Caco-2 (cell line): ENCODE measurements at regions not wholly inside any gene's neighbourhood (a gene's known extent, or its start where the extent isn't known, plus 50 kb on each side); places are given as distances from the start of the nearest gene placed in this dataset.

ENCODE experiments used
- BruUV-seq: library from RNA; stranded (reverse); fragments of 400-500 nt; replicated peaks from 2 replicates; lab custom pipeline; 2021; lab: Mats Ljungman, UMichigan
- CTCF ChIA-PET: fragments of 300-600 bp; sonication (Branson Sonifier 250); formaldehyde crosslinking; loops from one replicate; lab custom pipeline; 2022; ENCODE audit warnings: antibody characterized with exemption; lab: Charles Lee
- POLR2A ChIA-PET: fragments of 300-600 bp; sonication (Branson Sonifier 250); formaldehyde crosslinking; loops from one replicate; lab custom pipeline; 2022; ENCODE audit warnings: antibody characterized with exemption; lab: Charles Lee
- DNase-seq, 2 experiments: peaks; one replicate each; pipeline versions ENCODE4 v3.0.0 to v3.0.0-alpha.2; 2020 to 2022
- H3K27me3 ChIP-seq: replicated peaks from 2 replicates; pipeline ENCODE4 v1.6.0; 2011; ENCODE audit warnings: low read length; ENCODE audit not compliant: control insufficient read depth, insufficient read depth
- H3K36me3 ChIP-seq: 2 replicates; pipeline ENCODE4 v1.5.1; 2011; ENCODE audit warnings: low read length; ENCODE audit not compliant: control insufficient read depth, insufficient read depth
- H3K4me1 ChIP-seq: fragments of 250-450 bp; sonication (Bioruptor Pico); 2 replicates; pipeline ENCODE4 v1.5.1; 2020; ENCODE audit warnings: mild to moderate bottlenecking
- H3K4me3 ChIP-seq: 2 replicates; pipeline ENCODE4 v1.5.1; 2011; ENCODE audit warnings: low read depth, mild to moderate bottlenecking, control low read depth, low read length
- H3K9me3 ChIP-seq: fragments of 250-450 bp; sonication (Bioruptor Pico); 2 replicates; pipeline ENCODE4 v1.5.1; 2020; ENCODE audit warnings: mild to moderate bottlenecking, moderate library complexity
- H3K27ac Mint-ChIP-seq: one replicate; pipeline ENCODE4 v1.8.0; 2022; ENCODE audit warnings: mixed read lengths; ENCODE audit not compliant: unreplicated experiment
- H3K27me3 Mint-ChIP-seq: one replicate; pipeline ENCODE4 v1.8.0; 2022; ENCODE audit warnings: mixed read lengths; ENCODE audit not compliant: insufficient read depth, unreplicated experiment
- H3K36me3 Mint-ChIP-seq: one replicate; pipeline ENCODE4 v1.8.0; 2022; ENCODE audit warnings: mild to moderate bottlenecking, mixed read lengths; ENCODE audit not compliant: insufficient read depth, unreplicated experiment
- H3K4me1 Mint-ChIP-seq: one replicate; pipeline ENCODE4 v1.8.0; 2022; ENCODE audit warnings: low read depth, mixed read lengths; ENCODE audit not compliant: unreplicated experiment
- H3K4me3 Mint-ChIP-seq: one replicate; pipeline ENCODE4 v1.8.0; 2022; ENCODE audit warnings: mild to moderate bottlenecking, moderate library complexity, mixed read lengths; ENCODE audit not compliant: unreplicated experiment
- H3K9me3 Mint-ChIP-seq: one replicate; pipeline ENCODE4 v1.8.0; 2022; ENCODE audit warnings: mixed read lengths; ENCODE audit not compliant: unreplicated experiment
- intact Hi-C: fragments of 100-400 bp; cut with micrococcal nuclease; formaldehyde crosslinking; loops from one replicate; pipeline ENCODE4 v1.10.0; 2022; ENCODE audit not compliant: unreplicated experiment
- TF ChIP-seq, protein P1 (sequence below), 2 experiments: fragments of 200-600 bp in 1 of 2; IDR thresholded peaks; 1 replicate in 1 of 2; 2 replicates in 1 of 2; pipeline versions ENCODE4 v1.5.1 to v1.8.0; 2011 to 2022; ENCODE audit warnings: antibody characterized with exemption in 1 of 2, control low read depth in 1 of 2, inconsistent platforms in 1 of 2, low read depth in 1 of 2, low read length in 1 of 2, mild to moderate bottlenecking in 1 of 2, moderate library complexity in 1 of 2; ENCODE audit not compliant: insufficient read depth in 1 of 2, severe bottlenecking in 1 of 2, unreplicated experiment in 1 of 2

DNA sequence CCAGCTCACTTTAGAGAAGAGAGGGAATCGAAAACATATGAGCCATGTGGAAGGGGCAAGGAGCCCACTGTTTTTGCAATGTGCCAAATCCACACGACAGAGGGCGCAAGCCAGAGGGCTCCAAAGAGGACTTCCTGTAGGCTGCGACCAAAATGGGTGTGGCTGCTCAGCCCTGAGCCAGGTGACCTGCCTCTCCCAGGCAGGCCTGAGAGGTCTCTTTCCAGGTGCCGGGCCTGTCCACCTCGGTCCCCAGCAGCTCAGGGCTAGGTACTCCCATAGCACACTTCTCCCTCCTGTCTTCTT, 153.8 kb downstream of the TTC32 start:
- H3K9me3 Mint-ChIP-seq: no peaks in the 10 kb centered on the region
- Histone ChIP-seq H3K9me3 (no peaks in the 10 kb centered on the region), H3K27me3 (no peaks in the 10 kb centered on the region), H3K4me3 (no peak overlapping the region), H3K4me1 (no peaks in the 10 kb centered on the region), H3K36me3 (no peaks in the 10 kb centered on the region)
- DNase-seq: no peak
- BruUV-seq: no TSS peak
- H3K4me3 Mint-ChIP-seq: no peak overlapping the region
- ChIA-PET POLR2A (no interaction called here), CTCF (no interaction called here)
- peaks cover 4% of the 10 kb centered on the region for H3K27me3 Mint-ChIP-seq
- H3K36me3 Mint-ChIP-seq: no peaks in the 10 kb centered on the region
- no peak overlapping the region for H3K27ac Mint-ChIP-seq
- TF ChIP-seq, protein P1, sequence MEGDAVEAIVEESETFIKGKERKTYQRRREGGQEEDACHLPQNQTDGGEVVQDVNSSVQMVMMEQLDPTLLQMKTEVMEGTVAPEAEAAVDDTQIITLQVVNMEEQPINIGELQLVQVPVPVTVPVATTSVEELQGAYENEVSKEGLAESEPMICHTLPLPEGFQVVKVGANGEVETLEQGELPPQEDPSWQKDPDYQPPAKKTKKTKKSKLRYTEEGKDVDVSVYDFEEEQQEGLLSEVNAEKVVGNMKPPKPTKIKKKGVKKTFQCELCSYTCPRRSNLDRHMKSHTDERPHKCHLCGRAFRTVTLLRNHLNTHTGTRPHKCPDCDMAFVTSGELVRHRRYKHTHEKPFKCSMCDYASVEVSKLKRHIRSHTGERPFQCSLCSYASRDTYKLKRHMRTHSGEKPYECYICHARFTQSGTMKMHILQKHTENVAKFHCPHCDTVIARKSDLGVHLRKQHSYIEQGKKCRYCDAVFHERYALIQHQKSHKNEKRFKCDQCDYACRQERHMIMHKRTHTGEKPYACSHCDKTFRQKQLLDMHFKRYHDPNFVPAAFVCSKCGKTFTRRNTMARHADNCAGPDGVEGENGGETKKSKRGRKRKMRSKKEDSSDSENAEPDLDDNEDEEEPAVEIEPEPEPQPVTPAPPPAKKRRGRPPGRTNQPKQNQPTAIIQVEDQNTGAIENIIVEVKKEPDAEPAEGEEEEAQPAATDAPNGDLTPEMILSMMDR (IDR thresholded peaks at IDR 0.05; ENCODE audit: insufficient read depth in 1 of 2, low read depth in 1 of 2, low read length in 1 of 2, severe bottlenecking in 1 of 2, unreplicated experiment in 1 of 2): no peak
- no peaks in the 10 kb centered on the region for H3K4me1 Mint-ChIP-seq
- intact Hi-C loops: loop anchor here (5.0 kb wide), 1 partner anchor 381 kb away; no protein-coding TSS in a partner anchor

DNA sequence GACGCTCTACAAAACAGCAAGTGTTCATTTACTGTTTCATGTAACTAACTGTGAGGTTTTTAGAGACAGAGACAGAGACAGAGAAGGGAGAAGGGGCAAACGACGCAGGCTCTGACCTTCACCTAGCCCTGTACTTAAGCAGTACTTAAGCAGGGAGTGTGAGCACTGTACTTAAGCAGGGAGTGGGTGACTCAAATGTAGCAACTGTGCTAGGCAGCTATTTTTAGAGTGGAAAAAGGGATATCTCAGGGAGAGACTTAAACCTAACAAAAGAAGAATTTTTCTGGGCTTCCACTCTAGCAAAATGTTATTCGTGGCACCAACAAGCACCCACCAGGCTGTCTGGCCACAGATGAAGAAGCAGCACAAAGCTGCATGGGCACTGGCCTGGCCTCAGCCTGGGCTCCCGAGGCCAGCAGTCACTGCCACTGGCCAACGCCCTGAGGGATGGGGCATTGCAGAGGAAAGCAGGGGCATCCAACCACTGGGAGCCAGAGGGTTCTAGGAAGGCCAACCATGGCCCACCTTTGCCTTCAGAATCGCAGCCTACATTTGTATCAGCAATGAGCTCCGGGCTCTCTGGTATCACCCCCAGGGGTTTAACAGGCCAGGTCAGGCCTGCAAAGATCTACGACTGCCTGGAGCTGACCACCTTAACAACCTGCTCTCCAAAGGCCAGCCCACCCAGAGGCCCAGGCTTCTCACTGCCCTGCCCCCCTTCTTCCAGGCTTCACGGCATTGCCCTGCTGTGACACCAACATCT, 154.3 kb downstream of the TTC32 start:
- ChIA-PET POLR2A (no interaction called here), CTCF (no interaction called here)
- BruUV-seq: no TSS peak
- H3K9me3 ChIP-seq: no peaks in the 10 kb centered on the region
- no peak overlapping the region for H3K4me3 ChIP-seq
- no peak overlapping the region for H3K27ac Mint-ChIP-seq
- no peaks in the 10 kb centered on the region for H3K4me1 ChIP-seq
- TF ChIP-seq, protein P1 (IDR thresholded peaks at IDR 0.05; ENCODE audit: insufficient read depth in 1 of 2, low read depth in 1 of 2, low read length in 1 of 2, severe bottlenecking in 1 of 2, unreplicated experiment in 1 of 2): no peak
- DNase-seq: no peak
- no peak overlapping the region for H3K4me3 Mint-ChIP-seq
- H3K27me3 ChIP-seq: no peaks in the 10 kb centered on the region
- no peaks in the 10 kb centered on the region for H3K9me3 Mint-ChIP-seq
- peaks cover 4% of the 10 kb centered on the region for H3K27me3 Mint-ChIP-seq
- H3K4me1 Mint-ChIP-seq: no peaks in the 10 kb centered on the region
- intact Hi-C loops: loop anchor here (5.0 kb wide), 1 partner anchor 380 kb away; no protein-coding TSS in a partner anchor
- H3K36me3 ChIP-seq: no peaks in the 10 kb centered on the region
- no peaks in the 10 kb centered on the region for H3K36me3 Mint-ChIP-seq

DNA sequence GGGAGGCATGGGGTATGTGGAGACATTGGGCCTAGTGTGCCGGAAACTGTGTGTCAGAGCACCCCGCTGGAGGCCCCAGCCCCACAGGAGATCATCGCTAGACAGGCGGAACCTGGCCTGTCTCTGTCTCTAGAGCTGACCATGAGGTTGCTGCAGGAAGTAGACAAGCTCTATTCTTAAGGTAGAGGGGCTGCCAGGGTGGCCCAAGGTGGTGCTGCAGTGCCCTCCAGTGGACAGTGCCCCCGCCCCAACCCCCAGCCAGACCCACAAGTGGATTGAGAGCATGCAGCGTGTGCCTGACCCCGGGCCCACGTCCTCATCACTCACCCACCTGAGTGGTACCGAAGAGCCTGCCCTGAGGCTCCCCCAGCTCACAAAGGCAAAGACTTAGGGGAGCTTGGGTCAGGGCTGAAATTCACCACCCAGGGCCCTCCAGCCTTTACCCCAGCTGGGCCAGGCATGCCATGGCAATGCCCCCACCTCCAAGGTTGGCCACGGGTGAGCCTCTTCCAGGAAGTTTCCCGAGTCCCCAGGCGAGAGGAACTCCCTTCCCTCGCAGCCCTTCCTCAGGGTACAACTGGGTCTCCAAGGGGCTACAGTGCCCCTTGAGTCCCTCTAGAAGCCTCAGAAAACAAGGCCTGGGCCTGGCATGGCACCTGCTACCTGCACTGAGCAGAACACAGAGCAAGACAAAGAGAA, 155.0 kb downstream of the TTC32 start:
- H3K4me1 Mint-ChIP-seq: no peaks in the 10 kb centered on the region
- ChIA-PET POLR2A (no interaction called here), CTCF (interaction anchor here (0.6 to 1.0 kb wide), 5 partner anchors 116 to 1226 kb away, joined by 3 to 5 read pairs (median 3); no protein-coding TSS in a partner anchor)
- intact Hi-C loops: loop anchor here (5.0 kb wide), 1 partner anchor 379 kb away; no protein-coding TSS in a partner anchor
- H3K27me3 Mint-ChIP-seq: peaks cover 4% of the 10 kb centered on the region
- Histone ChIP-seq H3K4me1 (no peaks in the 10 kb centered on the region), H3K4me3 (no peak overlapping the region), H3K27me3 (no peaks in the 10 kb centered on the region), H3K9me3 (no peaks in the 10 kb centered on the region), H3K36me3 (no peaks in the 10 kb centered on the region)
- no peak overlapping the region for H3K4me3 Mint-ChIP-seq
- DNase-seq: peak in 1 of 2 experiments; percentile 56
- no peaks in the 10 kb centered on the region for H3K36me3 Mint-ChIP-seq
- H3K27ac Mint-ChIP-seq: no peak overlapping the region
- no TSS peak for BruUV-seq
- TF ChIP-seq, protein P1 (IDR thresholded peaks at IDR 0.05; ENCODE audit: insufficient read depth in 1 of 2, low read depth in 1 of 2, low read length in 1 of 2, severe bottlenecking in 1 of 2, unreplicated experiment in 1 of 2): peak; percentile 40 to 55
- H3K9me3 Mint-ChIP-seq: no peaks in the 10 kb centered on the region
